ENCODE measurements at regions not wholly inside any gene's neighbourhood (a gene's known extent, or its start where the extent isn't known, plus 50 kb on each side); places are given as distances from the start of the nearest gene placed in this dataset.

GRCh38 chr2:201966691-201967438 is 66.8 kb upstream of the FZD7 start:
- peak overlapping the region; percentile 46; the same call in 1 of the 2 replicates for H3K9ac ChIP-seq
- no peaks in the 10 kb centered on the region for H4K20me1 ChIP-seq
- no peak overlapping the region for H3K4me3 ChIP-seq
- peak overlapping the region; percentile 91 for H3K4me2 ChIP-seq
- H3K27me3 ChIP-seq, result no peaks in the 10 kb centered on the region
- no peaks in the 10 kb centered on the region for H3K36me3 ChIP-seq
- peaks cover 67% of the 10 kb centered on the region for H3K4me1 ChIP-seq
- no peak for TF ChIP-seq Cebpa-rat (IDR thresholded peaks at IDR 0.05)
- peaks cover 9% of the 10 kb centered on the region; the same call in 1 of the 2 replicates for H3K9me3 ChIP-seq
- H3K27ac ChIP-seq, result peak overlapping the region; percentile 71

- Histone ChIP-seq H3K36me3 (no peaks in the 10 kb centered on the region), H4K20me1 (no peaks in the 10 kb centered on the region), H3K9me3 (peaks cover 9% of the 10 kb centered on the region; the same call in 1 of the 2 replicates), H3K27ac (no peak overlapping the region), H3K27me3 (no peaks in the 10 kb centered on the region), H3K4me3 (no peak overlapping the region), H3K9ac (no peak overlapping the region), H3K4me2 (no peak overlapping the region), H3K4me1 (peaks cover 55% of the 10 kb centered on the region)
- TF ChIP-seq Cebpa-rat (IDR thresholded peaks at IDR 0.05), result no peak
Observed at GRCh38 chr2:201968050-201968449, 65.6 kb upstream of the FZD7 start.

- Histone ChIP-seq H3K27ac (no peak overlapping the region), H3K9ac (no peak overlapping the region), H3K4me1 (peaks cover 51% of the 10 kb centered on the region), H3K36me3 (no peaks in the 10 kb centered on the region), H3K27me3 (no peaks in the 10 kb centered on the region), H3K9me3 (peaks cover 6% of the 10 kb centered on the region; the same call in 1 of the 2 replicates), H3K4me3 (no peak overlapping the region), H3K4me2 (no peak overlapping the region), H4K20me1 (no peaks in the 10 kb centered on the region)
- no peak for TF ChIP-seq Cebpa-rat (IDR thresholded peaks at IDR 0.05)
Observed at GRCh38 chr2:201968476-201968875, 65.2 kb upstream of the FZD7 start.

GRCh38 chr2:201969241-201969937 is 64.3 kb upstream of the FZD7 start:
- Histone ChIP-seq H3K4me3 (no peak overlapping the region), H3K36me3 (no peaks in the 10 kb centered on the region), H3K9ac (no peak overlapping the region), H3K9me3 (no peaks in the 10 kb centered on the region), H3K27me3 (no peaks in the 10 kb centered on the region), H3K4me1 (peaks cover 42% of the 10 kb centered on the region), H4K20me1 (no peaks in the 10 kb centered on the region), H3K4me2 (no peak overlapping the region), H3K27ac (no peak overlapping the region)
- no peak for TF ChIP-seq Cebpa-rat (IDR thresholded peaks at IDR 0.05)

- H3K36me3 ChIP-seq, result no peaks in the 10 kb centered on the region
- H3K27me3 ChIP-seq, result no peaks in the 10 kb centered on the region
- H3K9ac ChIP-seq, result no peak overlapping the region
- no peaks in the 10 kb centered on the region for H4K20me1 ChIP-seq
- H3K4me1 ChIP-seq, result peaks cover 34% of the 10 kb centered on the region
- H3K4me2 ChIP-seq, result no peak overlapping the region
- no peak overlapping the region for H3K4me3 ChIP-seq
- no peaks in the 10 kb centered on the region for H3K9me3 ChIP-seq
- no peak for TF ChIP-seq Cebpa-rat (IDR thresholded peaks at IDR 0.05)
- H3K27ac ChIP-seq, result no peak overlapping the region
Observed at GRCh38 chr2:201969938-201970785, 63.5 kb upstream of the FZD7 start.

- H3K4me3 ChIP-seq, result no peak overlapping the region
- no peak overlapping the region for H3K27ac ChIP-seq
- no peak overlapping the region for H3K9ac ChIP-seq
- no peaks in the 10 kb centered on the region for H3K9me3 ChIP-seq
- no peak for TF ChIP-seq Cebpa-rat (IDR thresholded peaks at IDR 0.05)
- H3K4me2 ChIP-seq, result no peak overlapping the region
- no peaks in the 10 kb centered on the region for H3K36me3 ChIP-seq
- peaks cover 28% of the 10 kb centered on the region for H3K4me1 ChIP-seq
- no peaks in the 10 kb centered on the region for H3K27me3 ChIP-seq
- no peaks in the 10 kb centered on the region for H4K20me1 ChIP-seq
Observed at GRCh38 chr2:201970786-201971108, 62.9 kb upstream of the FZD7 start.

- no peak overlapping the region for H3K27ac ChIP-seq
- H3K9ac ChIP-seq, result no peak overlapping the region
- no peaks in the 10 kb centered on the region for H3K27me3 ChIP-seq
- no peaks in the 10 kb centered on the region for H3K36me3 ChIP-seq
- no peak overlapping the region for H3K4me2 ChIP-seq
- H4K20me1 ChIP-seq, result no peaks in the 10 kb centered on the region
- H3K4me3 ChIP-seq, result no peak overlapping the region
- H3K4me1 ChIP-seq, result peaks cover 19% of the 10 kb centered on the region
- TF ChIP-seq Cebpa-rat (IDR thresholded peaks at IDR 0.05), result no peak
- no peaks in the 10 kb centered on the region for H3K9me3 ChIP-seq
Observed at GRCh38 chr2:201971531-201972228, 62.0 kb upstream of the FZD7 start.

GRCh38 chr2:201972621-201973255 is 60.9 kb upstream of the FZD7 start:
- Histone ChIP-seq H3K4me3 (no peak overlapping the region), H3K36me3 (no peaks in the 10 kb centered on the region), H3K4me2 (no peak overlapping the region), H3K4me1 (peaks cover 8% of the 10 kb centered on the region), H3K9ac (no peak overlapping the region), H4K20me1 (no peaks in the 10 kb centered on the region), H3K9me3 (no peaks in the 10 kb centered on the region), H3K27me3 (no peaks in the 10 kb centered on the region), H3K27ac (no peak overlapping the region)
- no peak for TF ChIP-seq Cebpa-rat (IDR thresholded peaks at IDR 0.05)

GRCh38 chr2:201973305-201973928 is 60.2 kb upstream of the FZD7 start:
- H3K4me1 ChIP-seq, result 0 out of 2 replicates have a peak, but pooled peaks cover 8% of the 10 kb centered on the region
- H3K36me3 ChIP-seq, result no peaks in the 10 kb centered on the region
- no peak overlapping the region for H3K4me2 ChIP-seq
- no peaks in the 10 kb centered on the region for H3K27me3 ChIP-seq
- H3K4me3 ChIP-seq, result no peak overlapping the region
- no peak for TF ChIP-seq Cebpa-rat (IDR thresholded peaks at IDR 0.05)
- H3K27ac ChIP-seq, result no peak overlapping the region
- no peaks in the 10 kb centered on the region for H4K20me1 ChIP-seq
- H3K9me3 ChIP-seq, result no peaks in the 10 kb centered on the region
- no peak overlapping the region for H3K9ac ChIP-seq
